ENCODE measurements at regions not wholly inside any gene's neighbourhood (a gene's known extent, or its start where the extent isn't known, plus 50 kb on each side); places are given as distances from the start of the nearest gene placed in this dataset.

DNA sequence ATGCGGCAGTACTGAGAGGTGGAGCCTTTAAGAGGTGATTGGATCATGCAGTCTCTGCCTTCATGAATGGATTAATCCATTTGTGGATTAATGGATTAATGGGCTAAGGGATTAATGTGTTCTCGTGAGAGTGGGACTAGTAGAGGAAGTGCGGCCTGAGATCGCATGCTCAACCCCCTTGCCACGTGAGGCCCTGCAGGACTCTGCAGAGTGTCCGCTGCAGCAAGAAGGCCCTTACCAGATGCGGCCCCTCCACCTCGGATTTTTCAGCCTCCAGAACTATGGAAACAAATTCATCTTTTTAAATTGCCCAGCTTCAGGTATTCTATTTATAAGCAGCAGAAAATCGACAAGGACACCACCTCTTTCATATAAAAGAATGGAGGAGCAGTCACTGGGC, 148.8 kb downstream of the TPRA1 start:
- TF ChIP-seq JUN (IDR thresholded peaks at IDR 0.05; ENCODE audit: borderline replicate concordance, insufficient read depth, insufficient read length, low read depth), result no peak
- Histone ChIP-seq H3K9ac (replicated peaks; ENCODE audit: extremely low read depth, insufficient read depth, low read length) (no peak overlapping the region), H3K4me3 (replicated peaks in 1 of 3; ENCODE audit: insufficient read depth in 1 of 3, low read depth in 1 of 3, low read length in 3 of 3) (no peak overlapping the region), H3K4me2 (ENCODE audit: insufficient read depth, low read length) (no peak overlapping the region), H3K9me1 (replicated peaks; ENCODE audit: control insufficient read depth, extremely low read depth, insufficient read depth, low read length) (no peaks in the 10 kb centered on the region), H3K36me3 (ENCODE audit: control insufficient read depth in 2 of 2, extremely low read depth in 1 of 2, insufficient read depth in 2 of 2, low read length in 2 of 2) (no peaks in the 10 kb centered on the region), H3K27me3 (ENCODE audit: control insufficient read depth in 2 of 2, insufficient read depth in 2 of 2, low read length in 2 of 2) (no peaks in the 10 kb centered on the region), H4K20me1 (replicated peaks; ENCODE audit: control insufficient read depth, extremely low read depth, insufficient read depth, low read length) (no peaks in the 10 kb centered on the region), H3K9me3 (replicated peaks; ENCODE audit: control insufficient read depth, insufficient read depth, low read length) (no peaks in the 10 kb centered on the region), H2AFZ (ENCODE audit: low read depth, low read length) (no peak overlapping the region), H3K79me2 (ENCODE audit: control insufficient read depth, insufficient read depth, low read length) (no peaks in the 10 kb centered on the region), H3K27ac (ENCODE audit: insufficient read depth, low read depth, low read length) (no peak overlapping the region), H3K4me1 (ENCODE audit: control insufficient read depth, extremely low read depth, insufficient read depth, low read length) (no peaks in the 10 kb centered on the region)
- ChIA-PET CTCF (interaction anchor here (1.1 to 1.5 kb wide), 2 partner anchors 14 to 29 kb away, joined by 3 to 7 read pairs; no protein-coding TSS in a partner anchor), POLR2A (no interaction called here)
- intact Hi-C loops (cut with micrococcal nuclease), result no loop called here
- DNase-seq (ENCODE audit: low read depth, low spot score), result no peak
- no TSS peak for BruUV-seq (replicated peaks)
- FAIRE-seq, result no peak
- dilution Hi-C loops (cut with MboI; ENCODE audit: extremely low pct_ligation_motif_present, low sequenced_read_pairs), result no loop called here

DNA sequence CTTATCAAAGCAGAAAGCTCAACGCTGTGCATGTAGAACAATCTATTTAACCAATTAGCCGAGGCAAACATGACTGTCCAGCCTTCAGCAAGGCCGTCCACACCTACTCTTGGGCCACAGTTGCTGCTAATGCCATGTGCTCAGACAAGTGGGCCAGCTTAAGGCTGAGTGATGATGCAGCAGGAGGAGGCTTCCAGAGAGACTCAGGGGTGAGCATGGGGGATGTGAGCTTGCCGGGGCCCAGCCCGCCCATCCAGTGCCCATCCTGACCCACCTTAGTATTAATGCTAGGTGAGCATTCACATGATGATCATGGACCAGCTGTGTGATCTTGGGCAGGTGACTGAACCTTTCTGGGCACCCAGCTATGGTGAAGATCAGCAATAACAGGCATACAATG, 150.1 kb downstream of the TPRA1 start:
- FAIRE-seq (no peak), DNase-seq (ENCODE audit: low read depth, low spot score) (no peak)
- no TSS peak for BruUV-seq (replicated peaks)
- intact Hi-C loops (cut with micrococcal nuclease), result no loop called here
- H3K9me1 ChIP-seq (replicated peaks; ENCODE audit: control insufficient read depth, extremely low read depth, insufficient read depth, low read length), result no peaks in the 10 kb centered on the region
- H3K79me2 ChIP-seq (ENCODE audit: control insufficient read depth, insufficient read depth, low read length), result no peaks in the 10 kb centered on the region
- TF ChIP-seq, protein P1, sequence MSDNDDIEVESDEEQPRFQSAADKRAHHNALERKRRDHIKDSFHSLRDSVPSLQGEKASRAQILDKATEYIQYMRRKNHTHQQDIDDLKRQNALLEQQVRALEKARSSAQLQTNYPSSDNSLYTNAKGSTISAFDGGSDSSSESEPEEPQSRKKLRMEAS (IDR thresholded peaks at IDR 0.05; ENCODE audit: insufficient read depth, insufficient read length), result no peak
- TF ChIP-seq EZH2 (IDR thresholded peaks at IDR 0.05; ENCODE audit: borderline replicate concordance, low read depth, low read length, severe bottlenecking), result no peak
- TF ChIP-seq POLR2A (IDR thresholded peaks at IDR 0.05; ENCODE audit: low read depth, low read length), result no peak
- TF ChIP-seq FOS (IDR thresholded peaks at IDR 0.05; ENCODE audit: borderline replicate concordance, insufficient read depth, low read length), result no peak
- TF ChIP-seq POLR2AphosphoS5 (IDR thresholded peaks at IDR 0.05; ENCODE audit: insufficient read depth, low read depth, low read length), result no peak
- TF ChIP-seq MYC (IDR thresholded peaks at IDR 0.05; ENCODE audit: low read depth, low read length), result no peak
- no peak for TF ChIP-seq GATA2 (IDR thresholded peaks at IDR 0.05; ENCODE audit: insufficient read depth, insufficient read length, low read depth, low read length)
- TF ChIP-seq JUN (IDR thresholded peaks at IDR 0.05; ENCODE audit: borderline replicate concordance, insufficient read depth, insufficient read length, low read depth), result no peak
- TF ChIP-seq, protein P2, sequence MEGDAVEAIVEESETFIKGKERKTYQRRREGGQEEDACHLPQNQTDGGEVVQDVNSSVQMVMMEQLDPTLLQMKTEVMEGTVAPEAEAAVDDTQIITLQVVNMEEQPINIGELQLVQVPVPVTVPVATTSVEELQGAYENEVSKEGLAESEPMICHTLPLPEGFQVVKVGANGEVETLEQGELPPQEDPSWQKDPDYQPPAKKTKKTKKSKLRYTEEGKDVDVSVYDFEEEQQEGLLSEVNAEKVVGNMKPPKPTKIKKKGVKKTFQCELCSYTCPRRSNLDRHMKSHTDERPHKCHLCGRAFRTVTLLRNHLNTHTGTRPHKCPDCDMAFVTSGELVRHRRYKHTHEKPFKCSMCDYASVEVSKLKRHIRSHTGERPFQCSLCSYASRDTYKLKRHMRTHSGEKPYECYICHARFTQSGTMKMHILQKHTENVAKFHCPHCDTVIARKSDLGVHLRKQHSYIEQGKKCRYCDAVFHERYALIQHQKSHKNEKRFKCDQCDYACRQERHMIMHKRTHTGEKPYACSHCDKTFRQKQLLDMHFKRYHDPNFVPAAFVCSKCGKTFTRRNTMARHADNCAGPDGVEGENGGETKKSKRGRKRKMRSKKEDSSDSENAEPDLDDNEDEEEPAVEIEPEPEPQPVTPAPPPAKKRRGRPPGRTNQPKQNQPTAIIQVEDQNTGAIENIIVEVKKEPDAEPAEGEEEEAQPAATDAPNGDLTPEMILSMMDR (IDR thresholded peaks at IDR 0.05; ENCODE audit: extremely low read depth in 1 of 2, insufficient read depth in 1 of 2, low read depth in 1 of 2, low read length in 2 of 2), result no peak
- no peaks in the 10 kb centered on the region for H3K9me3 ChIP-seq (replicated peaks; ENCODE audit: control insufficient read depth, insufficient read depth, low read length)
- H3K4me1 ChIP-seq (ENCODE audit: control insufficient read depth, extremely low read depth, insufficient read depth, low read length), result no peaks in the 10 kb centered on the region
- H3K36me3 ChIP-seq (ENCODE audit: control insufficient read depth in 2 of 2, extremely low read depth in 1 of 2, insufficient read depth in 2 of 2, low read length in 2 of 2), result no peaks in the 10 kb centered on the region
- no peak overlapping the region for H2AFZ ChIP-seq (ENCODE audit: low read depth, low read length)
- H3K27me3 ChIP-seq (ENCODE audit: control insufficient read depth in 2 of 2, insufficient read depth in 2 of 2, low read length in 2 of 2), result no peaks in the 10 kb centered on the region
- dilution Hi-C loops (cut with MboI; ENCODE audit: extremely low pct_ligation_motif_present, low sequenced_read_pairs), result no loop called here
- H3K4me3 ChIP-seq (replicated peaks in 1 of 3; ENCODE audit: insufficient read depth in 1 of 3, low read depth in 1 of 3, low read length in 3 of 3), result no peak overlapping the region
- H3K9ac ChIP-seq (replicated peaks; ENCODE audit: extremely low read depth, insufficient read depth, low read length), result no peak overlapping the region
- POLR2A ChIA-PET, result no interaction called here
- CTCF ChIA-PET, result interaction anchor here (1.6 kb wide), 1 partner anchor 14 kb away, joined by 4 read pairs; no protein-coding TSS in a partner anchor
- H3K4me2 ChIP-seq (ENCODE audit: insufficient read depth, low read length), result no peak overlapping the region
- no peaks in the 10 kb centered on the region for H4K20me1 ChIP-seq (replicated peaks; ENCODE audit: control insufficient read depth, extremely low read depth, insufficient read depth, low read length)
- no peak overlapping the region for H3K27ac ChIP-seq (ENCODE audit: insufficient read depth, low read depth, low read length)

Measured in endothelial cell of umbilical vein (primary cell).